SU-DHL-6 (cell line): ENCODE measurements at regions not wholly inside any gene's neighbourhood (a gene's known extent, or its start where the extent isn't known, plus 50 kb on each side); places are given as distances from the start of the nearest gene placed in this dataset.

Source experiments
- H2AFZ ChIP-seq: fragments of 200-600 bp; sonication (generic); 2 replicates; pipeline ENCODE4 v1.6.1; 2014; ENCODE audit warnings: low read depth, mild to moderate bottlenecking, moderate library complexity, mixed read lengths, antibody characterized with exemption, low read length; ENCODE audit not compliant: severe bottlenecking
- H3F3A ChIP-seq: fragments of 200-600 bp; shearing (Covaris generic); 2 replicates; pipeline ENCODE4 v1.6.0; 2016; ENCODE audit warnings: antibody characterized with exemption, mild to moderate bottlenecking; ENCODE audit not compliant: insufficient read depth
- H3K27ac ChIP-seq: fragments of 200-600 bp; sonication (generic); 2 replicates; pipeline ENCODE4 v1.5.1; 2016; ENCODE audit warnings: low read depth, mild to moderate bottlenecking, low read length, moderate library complexity, mixed read lengths
- H3K27me3 ChIP-seq: fragments of 200-600 bp; sonication (generic), shearing (Covaris generic); 2 replicates; pipeline ENCODE4 v1.6.0; 2014; ENCODE audit warnings: mild to moderate bottlenecking, low read length
- H3K36me3 ChIP-seq: fragments of 200-600 bp; sonication (generic); 2 replicates; pipeline ENCODE4 v1.6.1; 2014; ENCODE audit warnings: mild to moderate bottlenecking, low read length, mixed read lengths
- H3K4me2 ChIP-seq: fragments of 300-600, 200-600 bp; shearing (Covaris generic), sonication (generic); 2 replicates; pipeline ENCODE4 v1.6.0; 2014; ENCODE audit warnings: low read length, low read depth, mild to moderate bottlenecking; ENCODE audit not compliant: poor library complexity, severe bottlenecking
- H3K4me3 ChIP-seq: fragments of 200-600 bp; sonication (generic); 2 replicates; pipeline ENCODE4 v1.5.1; 2014; ENCODE audit warnings: antibody characterized with exemption, low read length, mild to moderate bottlenecking, mixed read lengths; ENCODE audit not compliant: insufficient read depth, poor library complexity, severe bottlenecking
- H3K79me2 ChIP-seq: fragments of 200-600 bp; sonication (generic); 2 replicates; pipeline ENCODE4 v1.6.1; 2014; ENCODE audit warnings: mild to moderate bottlenecking, low read length, moderate library complexity; ENCODE audit not compliant: insufficient read depth
- H3K9ac ChIP-seq: fragments of 200-600 bp; sonication (generic); 2 replicates; pipeline ENCODE4 v1.7.0; 2014; ENCODE audit warnings: mild to moderate bottlenecking, low read length
- H3K9me2 ChIP-seq: fragments of 200-600 bp; sonication (generic); replicated peaks from 2 replicates; pipeline ENCODE4 v1.6.1; 2014; ENCODE audit warnings: low read length; ENCODE audit not compliant: insufficient read depth
- H3K9me3 ChIP-seq: fragments of 200-600 bp; sonication (generic); 2 replicates; pipeline ENCODE4 v1.6.1; 2014; ENCODE audit warnings: low read length, mixed read lengths; ENCODE audit not compliant: insufficient read depth
- H4K20me1 ChIP-seq: fragments of 200-600 bp; sonication (generic); 2 replicates; pipeline ENCODE4 v1.6.1; 2014; ENCODE audit warnings: low read depth, mild to moderate bottlenecking, antibody characterized with exemption, low read length, moderate library complexity, mixed read lengths
- CTCF ChIP-seq: fragments of 200-600 bp; sonication (generic); IDR thresholded peaks from one replicate; pipeline ENCODE4 v1.5.1; 2017; ENCODE audit warnings: antibody characterized with exemption, mild to moderate bottlenecking, low read length, moderate library complexity; ENCODE audit not compliant: insufficient read depth, poor library complexity, severe bottlenecking
- EZH2phosphoT487 ChIP-seq: fragments of 200-600 bp; sonication (generic), shearing (Covaris generic); conservative IDR thresholded peaks from 2 replicates; pipeline ENCODE4 v1.6.1; 2018; ENCODE audit warnings: mild to moderate bottlenecking, antibody characterized with exemption, low read length, moderate library complexity, mixed read lengths

- Histone ChIP-seq H3K79me2 (no peaks in the 10 kb centered on the region), H4K20me1 (no peaks in the 10 kb centered on the region), H3F3A (no peaks in the 10 kb centered on the region), H3K4me3 (no peak overlapping the region), H3K27ac (no peak overlapping the region), H3K36me3 (no peaks in the 10 kb centered on the region), H3K27me3 (0 out of 2 replicates have a peak, but pooled peaks cover 2% of the 10 kb centered on the region), H3K9me2 (no peaks in the 10 kb centered on the region), H2AFZ (no peak overlapping the region), H3K9ac (no peak overlapping the region), H3K9me3 (no peaks in the 10 kb centered on the region), H3K4me2 (no peak overlapping the region)
- no peak for TF ChIP-seq EZH2phosphoT487
- TF ChIP-seq CTCF = no peak
Observed at GRCh38 chr3:127407026-127407939, 119.4 kb upstream of the PRR20G start.

GRCh38 chr3:127406309-127407025 lies 118.6 kb upstream of the PRR20G start:
- no peak overlapping the region for H3K9ac ChIP-seq
- no peaks in the 10 kb centered on the region for H3F3A ChIP-seq
- H3K9me3 ChIP-seq = no peaks in the 10 kb centered on the region
- H2AFZ ChIP-seq = no peak overlapping the region
- TF ChIP-seq EZH2phosphoT487 (no peak), CTCF (no peak)
- H4K20me1 ChIP-seq = no peaks in the 10 kb centered on the region
- no peak overlapping the region for H3K27ac ChIP-seq
- no peaks in the 10 kb centered on the region for H3K79me2 ChIP-seq
- 0 out of 2 replicates have a peak, but pooled peaks cover 2% of the 10 kb centered on the region for H3K27me3 ChIP-seq
- no peak overlapping the region for H3K4me3 ChIP-seq
- H3K9me2 ChIP-seq = no peaks in the 10 kb centered on the region
- H3K36me3 ChIP-seq = no peaks in the 10 kb centered on the region
- H3K4me2 ChIP-seq = no peak overlapping the region

GRCh38 chr3:127405791-127406190 lies 117.9 kb upstream of the PRR20G start:
- Histone ChIP-seq H3F3A (no peaks in the 10 kb centered on the region), H3K9me2 (no peaks in the 10 kb centered on the region), H3K4me3 (no peak overlapping the region), H3K27ac (no peak overlapping the region), H2AFZ (no peak overlapping the region), H3K79me2 (no peaks in the 10 kb centered on the region), H3K9me3 (no peaks in the 10 kb centered on the region), H3K4me2 (no peak overlapping the region), H4K20me1 (no peaks in the 10 kb centered on the region), H3K36me3 (no peaks in the 10 kb centered on the region), H3K9ac (no peak overlapping the region), H3K27me3 (0 out of 2 replicates have a peak, but pooled peaks cover 2% of the 10 kb centered on the region)
- TF ChIP-seq EZH2phosphoT487 = no peak
- TF ChIP-seq CTCF = no peak
